GM13976 (cell line): ENCODE measurements at regions not wholly inside any gene's neighbourhood (a gene's known extent, or its start where the extent isn't known, plus 50 kb on each side); places are given as distances from the start of the nearest gene placed in this dataset.
"Not testable (repeated sequence)": the region's sequence is repeated elsewhere in the genome, so short reads cannot be mapped to it uniquely, and the experiment has no call there.

ENCODE experiments used
- DNase-seq: peaks from one replicate; pipeline ENCODE4 v3.0.0; 2012; ENCODE audit warnings: low spot score
- in situ Hi-C: fragments of 300-500 bp; cut with MboI; formaldehyde crosslinking; loops from one replicate; pipeline ENCODE4 v1.12.0; 2022; ENCODE audit warnings: low sequenced_read_pairs, mixed read lengths, inconsistent platforms; ENCODE audit not compliant: unreplicated experiment
- TF ChIP-seq, protein P1 (sequence below): IDR thresholded peaks from 2 replicates; pipeline ENCODE4 v1.5.1; 2012; ENCODE audit warnings: borderline replicate concordance, mild to moderate bottlenecking; ENCODE audit not compliant: insufficient read depth; ENCODE audit errors: extremely low read depth, missing control alignments, control extremely low read depth

DNA sequence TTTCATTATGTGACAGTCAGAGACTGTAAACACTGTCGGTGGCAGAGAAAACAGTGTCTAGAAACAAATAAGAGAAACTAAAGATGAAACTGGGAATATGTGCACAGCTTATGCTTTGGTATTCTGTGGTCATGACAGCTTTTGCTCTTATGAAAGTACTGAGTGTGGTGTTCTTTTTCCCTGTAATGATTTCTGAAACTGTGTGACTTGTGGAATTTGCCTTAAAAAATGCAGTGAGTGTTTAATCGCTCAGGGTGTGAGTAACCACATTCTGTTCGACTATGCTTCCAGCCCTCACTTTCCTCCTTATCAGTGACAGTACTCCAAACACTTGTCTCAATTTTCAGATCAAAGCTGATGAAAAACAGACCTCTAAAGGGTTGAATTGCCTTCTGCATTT, 66.9 kb upstream of the DIAPH3 start:
- in situ Hi-C loops, result no loop called here
- TF ChIP-seq, protein P1, sequence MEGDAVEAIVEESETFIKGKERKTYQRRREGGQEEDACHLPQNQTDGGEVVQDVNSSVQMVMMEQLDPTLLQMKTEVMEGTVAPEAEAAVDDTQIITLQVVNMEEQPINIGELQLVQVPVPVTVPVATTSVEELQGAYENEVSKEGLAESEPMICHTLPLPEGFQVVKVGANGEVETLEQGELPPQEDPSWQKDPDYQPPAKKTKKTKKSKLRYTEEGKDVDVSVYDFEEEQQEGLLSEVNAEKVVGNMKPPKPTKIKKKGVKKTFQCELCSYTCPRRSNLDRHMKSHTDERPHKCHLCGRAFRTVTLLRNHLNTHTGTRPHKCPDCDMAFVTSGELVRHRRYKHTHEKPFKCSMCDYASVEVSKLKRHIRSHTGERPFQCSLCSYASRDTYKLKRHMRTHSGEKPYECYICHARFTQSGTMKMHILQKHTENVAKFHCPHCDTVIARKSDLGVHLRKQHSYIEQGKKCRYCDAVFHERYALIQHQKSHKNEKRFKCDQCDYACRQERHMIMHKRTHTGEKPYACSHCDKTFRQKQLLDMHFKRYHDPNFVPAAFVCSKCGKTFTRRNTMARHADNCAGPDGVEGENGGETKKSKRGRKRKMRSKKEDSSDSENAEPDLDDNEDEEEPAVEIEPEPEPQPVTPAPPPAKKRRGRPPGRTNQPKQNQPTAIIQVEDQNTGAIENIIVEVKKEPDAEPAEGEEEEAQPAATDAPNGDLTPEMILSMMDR, result no peak
- no peak for DNase-seq

DNA sequence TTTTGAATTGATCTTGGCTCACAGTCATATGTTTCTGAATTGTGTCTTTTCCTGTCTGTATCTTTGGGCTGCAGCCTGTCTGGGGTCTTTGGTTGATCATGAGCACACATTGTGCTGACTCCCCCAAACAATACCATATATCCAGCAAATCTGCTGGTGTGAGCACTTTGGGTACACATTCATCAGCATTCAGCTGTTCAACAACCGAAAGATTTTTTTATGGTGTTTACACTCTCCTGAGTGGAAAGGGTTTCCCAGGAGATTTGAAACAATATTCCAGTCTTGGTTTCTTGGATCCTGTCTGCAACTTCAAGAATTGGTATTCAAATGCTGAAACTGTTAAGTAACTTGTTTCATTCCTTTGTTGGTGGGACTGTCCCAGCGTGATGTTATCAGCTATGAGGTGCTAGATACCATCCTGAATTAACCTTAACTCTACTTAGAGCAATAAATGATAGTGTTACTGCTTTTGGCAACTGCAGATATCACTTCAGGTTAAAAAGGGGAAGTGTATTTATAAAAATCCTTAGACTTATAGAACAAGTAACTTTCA, 78.4 kb upstream of the DIAPH3 start:
- TF ChIP-seq, protein P1, result no peak
- in situ Hi-C loops, result no loop called here
- DNase-seq, result no peak

DNA sequence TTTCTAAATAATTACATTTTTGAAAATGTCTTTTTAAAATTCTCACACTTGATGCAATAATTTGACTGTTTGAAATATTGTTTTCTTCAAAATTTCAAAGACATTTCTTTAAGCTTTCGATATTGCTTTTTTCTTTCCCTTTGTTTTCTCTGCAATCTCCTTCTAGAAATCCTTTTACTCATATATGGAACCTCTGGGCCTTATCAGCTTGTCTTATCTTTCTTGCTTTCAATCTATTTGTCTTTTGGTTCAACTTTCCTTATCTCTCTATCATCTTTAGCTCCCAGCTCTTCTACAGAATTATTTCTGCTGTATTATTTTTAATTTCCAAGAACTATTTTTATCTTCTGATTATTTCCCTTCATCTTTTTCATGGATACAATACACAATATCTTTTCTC, 80.7 kb upstream of the DIAPH3 start:
- in situ Hi-C loops, result no loop called here
- TF ChIP-seq, protein P1, result no peak
- DNase-seq, result no peak

DNA sequence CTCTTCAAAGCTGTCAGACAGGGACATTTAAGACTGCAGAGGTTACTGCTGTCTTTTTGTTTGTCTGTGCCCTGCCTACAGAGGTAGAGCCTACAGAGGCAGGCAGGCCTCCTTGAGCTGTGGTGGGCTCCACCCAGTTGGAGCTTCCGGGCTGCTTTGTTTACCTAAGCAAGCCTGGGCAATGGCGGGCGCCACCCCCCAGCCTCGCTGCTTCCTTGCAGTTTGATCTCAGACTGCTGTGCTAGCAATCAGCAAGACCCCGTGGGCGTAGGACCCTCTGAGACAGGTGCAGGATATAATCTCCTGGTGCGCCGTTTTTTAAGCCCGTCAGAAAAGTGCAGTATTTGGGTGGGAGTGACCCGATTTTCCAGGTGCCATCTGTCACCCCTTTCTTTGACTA, 87.7 kb upstream of the DIAPH3 start:
- in situ Hi-C loops, DNase-seq: not testable (repeated sequence)

DNA sequence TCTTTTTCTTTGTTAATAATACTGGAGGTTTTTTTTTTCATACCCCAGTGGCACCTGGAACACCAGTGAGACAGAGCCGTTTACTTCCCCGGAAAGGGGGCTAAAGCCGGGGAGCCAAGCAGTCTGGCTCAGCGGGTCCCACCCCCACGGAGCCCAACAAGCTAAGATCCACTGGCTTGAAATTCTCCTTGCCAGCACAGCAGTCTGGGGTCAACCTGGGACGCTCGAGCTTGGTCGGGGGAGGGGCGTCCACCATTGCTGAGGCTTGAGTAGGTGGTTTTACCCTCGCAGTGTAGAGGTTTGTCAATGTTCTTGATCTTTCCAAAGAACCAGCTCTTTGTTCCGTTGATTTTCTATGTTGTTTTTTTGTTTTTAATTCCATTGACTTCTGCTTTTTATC, 94.6 kb upstream of the DIAPH3 start:
- in situ Hi-C loops, result no loop called here
- DNase-seq, result no peak
- TF ChIP-seq, protein P1, result no peak

DNA sequence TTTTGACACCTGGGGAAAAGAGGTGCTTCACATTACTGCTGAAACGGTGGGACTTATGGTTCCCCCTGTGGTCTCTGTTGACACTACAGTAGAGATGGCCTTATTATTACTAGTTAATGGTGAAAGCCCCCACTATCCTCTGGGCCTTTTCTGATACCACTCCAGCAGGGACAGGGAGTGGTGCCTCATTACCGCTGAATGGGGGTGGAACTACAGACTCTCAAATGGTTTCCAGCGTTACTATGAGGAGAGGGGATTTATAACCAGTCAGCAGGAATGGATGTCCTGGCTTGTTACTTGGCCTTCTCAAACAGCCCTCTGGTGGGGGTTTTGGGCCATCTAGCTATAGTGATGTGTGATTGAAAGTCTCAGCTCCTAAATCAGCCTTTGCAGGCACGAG, 96.7 kb upstream of the DIAPH3 start:
- TF ChIP-seq, protein P1, result no peak
- in situ Hi-C loops, result no loop called here
- DNase-seq, result no peak

DNA sequence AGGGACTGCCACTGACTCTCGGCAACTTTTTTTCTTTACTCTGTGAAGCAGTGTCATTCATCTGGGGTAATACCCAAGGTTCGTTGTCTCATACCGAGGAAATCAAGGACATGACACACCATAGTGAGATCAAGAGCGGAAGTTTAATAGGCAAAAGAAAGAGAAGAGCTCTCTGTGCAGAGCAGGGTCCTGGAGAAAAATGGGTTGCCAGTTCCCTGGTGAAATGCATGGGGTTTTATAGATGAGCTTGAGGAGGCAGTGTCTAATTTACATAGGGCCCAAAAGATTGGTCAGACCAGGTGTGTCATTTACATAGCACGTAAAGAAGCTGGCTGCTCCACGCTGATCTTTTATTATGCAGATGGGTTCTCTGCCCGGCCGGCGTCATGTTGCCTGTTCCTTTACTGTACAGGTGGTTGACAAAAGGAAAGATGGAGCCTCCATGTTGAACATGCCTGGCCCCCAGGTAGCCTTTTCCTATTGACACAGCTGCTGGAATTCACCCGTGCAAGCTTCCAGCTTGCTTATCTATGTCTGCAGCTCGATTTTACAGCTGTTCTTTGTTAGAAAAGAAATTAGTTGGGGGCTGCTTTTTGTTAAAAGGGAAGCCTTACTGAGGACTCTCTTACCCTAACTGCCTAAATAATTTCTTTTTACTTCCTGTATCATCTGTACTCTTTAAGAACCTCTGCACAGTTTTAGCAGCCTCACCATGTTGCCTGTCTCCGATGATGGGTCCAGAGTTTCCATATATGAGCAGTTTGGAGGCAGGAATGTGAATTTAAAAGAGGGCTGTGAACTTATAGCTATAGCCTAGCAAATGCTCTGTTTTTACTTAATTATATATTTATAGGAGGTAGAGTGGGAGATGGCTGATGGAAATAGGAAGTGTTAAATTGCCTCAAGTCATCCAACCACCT, 98.0 kb upstream of the DIAPH3 start:
- DNase-seq, result no peak
- in situ Hi-C loops, result no loop called here
- TF ChIP-seq, protein P1, result no peak
